ENCODE measurements at regions not wholly inside any gene's neighbourhood (a gene's known extent, or its start where the extent isn't known, plus 50 kb on each side); places are given as distances from the start of the nearest gene placed in this dataset.

GRCh38 chr13:104310861-104311260 lies 1244.6 kb upstream of the SLC10A2 start:
- TF ChIP-seq CTCF (IDR thresholded peaks at IDR 0.05) (no peak), POLR2A (IDR thresholded peaks at IDR 0.05) (no peak)

Measured in thyroid gland (tissue), 4 donors.